HG03558 (cell line): ENCODE measurements at regions not wholly inside any gene's neighbourhood (a gene's known extent, or its start where the extent isn't known, plus 50 kb on each side); places are given as distances from the start of the nearest gene placed in this dataset.
"Not testable (repeated sequence)": the region's sequence is repeated elsewhere in the genome, so short reads cannot be mapped to it uniquely, and the experiment has no call there.

Experiments used
- ATAC-seq: cut with Tn5 transposase; IDR thresholded peaks from one replicate; pipeline ENCODE4 v1.9.1; 2021; ENCODE audit warnings: moderate number of reproducible peaks; ENCODE audit not compliant: unreplicated experiment; ENCODE audit errors: extremely low read depth

GRCh38 chr2:237212356-237213279 lies 126.9 kb downstream of the COPS8 start:
- not testable (repeated sequence) for ATAC-seq

GRCh38 chr2:237213315-237214022 lies 127.8 kb downstream of the COPS8 start:
- ATAC-seq = no peak

GRCh38 chr2:237214030-237214675 lies 128.5 kb downstream of the COPS8 start:
- no peak for ATAC-seq

DNA sequence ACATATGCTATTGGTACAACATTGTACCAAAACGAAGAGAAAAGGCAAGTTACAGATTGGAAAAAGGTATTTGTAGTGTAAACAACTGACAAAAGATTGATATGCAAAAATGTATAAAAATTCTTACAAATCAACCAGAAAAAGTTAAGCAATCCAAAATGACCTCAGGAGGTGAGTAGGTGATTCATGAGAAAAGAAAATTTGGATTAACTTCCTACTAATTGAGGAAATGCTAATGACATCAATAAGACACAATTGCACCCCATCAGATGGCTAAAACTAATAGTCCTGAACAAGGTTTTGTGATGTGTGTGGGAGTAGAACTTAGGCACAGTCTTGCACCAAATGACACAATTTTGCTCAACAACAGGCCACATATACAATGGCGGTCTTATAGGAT lies 129.3 kb downstream of the COPS8 start:
- no peak for ATAC-seq

GRCh38 chr2:237217995-237218616 lies 132.4 kb downstream of the COPS8 start:
- no peak for ATAC-seq

- no peak for ATAC-seq
These were observed 133.1 kb downstream of the COPS8 start for GRCh38 chr2:237218756-237219155.

GRCh38 chr2:237219826-237220225 lies 134.1 kb downstream of the COPS8 start:
- ATAC-seq = no peak

- ATAC-seq = no peak
These were observed 135.8 kb downstream of the COPS8 start for GRCh38 chr2:237221443-237221842.

DNA sequence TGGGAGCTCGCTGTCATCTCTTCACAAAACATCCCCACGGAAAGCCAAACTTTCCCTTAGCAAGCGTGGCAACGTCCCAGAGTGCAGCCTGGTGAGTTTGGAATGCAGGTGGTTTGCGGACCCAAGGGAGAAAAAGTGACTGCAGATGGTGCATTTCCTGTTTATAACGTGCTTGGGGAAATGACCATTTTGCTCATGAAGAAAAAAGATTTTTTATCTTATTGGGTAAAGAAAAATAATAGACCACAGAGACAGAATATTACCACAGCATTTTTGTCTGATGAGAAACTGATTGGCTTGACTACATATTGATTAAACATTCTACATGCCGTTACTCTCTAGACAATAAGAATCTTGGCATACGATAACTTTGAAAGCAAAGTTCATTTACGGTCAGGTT lies 136.5 kb downstream of the COPS8 start:
- ATAC-seq = no peak

GRCh38 chr2:237222601-237223041 lies 136.9 kb downstream of the COPS8 start:
- ATAC-seq = no peak

DNA sequence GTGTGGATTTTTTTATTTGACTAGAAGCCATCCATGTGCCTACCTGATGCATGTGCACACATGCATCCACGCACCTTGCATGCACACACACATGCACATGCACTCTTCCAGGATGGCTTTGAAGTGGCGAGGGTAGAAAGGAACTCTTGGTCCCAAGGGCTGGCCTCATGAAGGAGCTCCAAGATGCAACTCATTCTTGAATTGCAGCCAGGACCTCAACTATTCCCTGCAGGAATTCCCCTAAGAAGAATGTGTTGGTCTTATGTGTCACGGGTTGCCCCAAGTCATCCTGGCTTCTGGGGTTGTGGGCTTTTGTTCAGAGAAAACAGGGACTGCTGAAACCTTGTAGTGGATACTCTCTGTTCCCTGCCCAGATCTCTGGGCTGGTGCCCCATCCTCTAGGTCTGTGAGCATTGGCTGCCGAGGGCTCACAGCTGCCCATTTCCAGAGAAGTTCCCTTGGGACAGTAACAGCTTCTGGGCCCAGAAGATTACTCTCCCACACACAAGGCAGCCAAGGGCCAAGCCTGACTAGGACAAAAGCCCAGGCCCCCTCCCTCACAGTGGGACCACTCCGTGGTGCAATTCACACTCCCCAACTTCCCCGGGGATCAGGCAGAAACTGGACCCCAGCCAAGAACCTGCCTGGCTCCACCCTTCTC lies 137.6 kb downstream of the COPS8 start:
- no peak for ATAC-seq

GRCh38 chr2:237227190-237227589 lies 141.5 kb downstream of the COPS8 start:
- ATAC-seq = no peak

GRCh38 chr2:237227592-237228280 lies 142.0 kb downstream of the COPS8 start:
- ATAC-seq = no peak

- no peak for ATAC-seq
These were observed 142.6 kb downstream of the COPS8 start for GRCh38 chr2:237228281-237228625.

GRCh38 chr2:237229905-237230304 lies 144.2 kb downstream of the COPS8 start:
- no peak for ATAC-seq

DNA sequence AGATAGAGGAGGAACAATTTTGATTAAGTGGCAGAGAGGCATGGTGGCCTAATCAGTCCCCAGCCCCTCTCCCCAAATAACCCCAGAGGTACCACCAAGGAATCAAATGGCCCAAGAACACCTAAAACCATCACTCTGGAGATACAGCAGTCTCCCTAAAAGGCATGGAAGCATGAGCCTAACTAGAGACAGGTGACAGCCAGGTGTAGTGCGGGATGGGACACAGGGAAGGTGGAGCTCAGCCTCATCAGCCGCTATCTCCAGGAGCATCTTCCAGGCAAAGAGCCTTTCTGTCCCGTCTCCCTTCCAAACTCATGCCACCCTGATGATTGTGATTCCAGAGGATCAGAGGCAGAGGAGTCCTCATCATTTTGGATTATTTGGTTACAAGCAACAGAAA lies 144.7 kb downstream of the COPS8 start:
- ATAC-seq = no peak

- no peak for ATAC-seq
These were observed 145.9 kb downstream of the COPS8 start for GRCh38 chr2:237231593-237231992.

GRCh38 chr2:237232166-237232565 lies 146.5 kb downstream of the COPS8 start:
- no peak for ATAC-seq

DNA sequence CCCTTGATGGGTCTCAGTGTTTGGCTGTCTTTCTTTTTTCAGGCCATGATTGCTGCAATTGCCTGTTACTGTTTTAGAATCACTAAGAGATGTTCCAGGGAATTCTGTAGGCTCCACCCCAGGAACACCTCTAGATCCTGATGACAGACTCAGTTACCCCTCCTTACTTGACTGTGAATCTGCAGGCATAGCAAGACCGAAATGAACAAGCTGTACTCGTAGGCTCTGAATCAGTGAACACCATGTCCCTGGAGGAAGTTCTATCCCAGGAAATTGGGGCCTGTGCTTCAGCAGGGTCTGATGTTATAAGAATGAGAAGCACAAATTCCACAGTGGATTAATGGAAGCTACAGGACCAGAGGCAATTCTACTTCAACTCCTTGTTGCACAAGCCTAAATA lies 148.6 kb downstream of the COPS8 start:
- no peak for ATAC-seq
